M059J (cell line): ENCODE measurements at regions not wholly inside any gene's neighbourhood (a gene's known extent, or its start where the extent isn't known, plus 50 kb on each side); places are given as distances from the start of the nearest gene placed in this dataset.
A peak's percentile ranks its signal among the peaks of the same experiment; 100 is the strongest.
"Not testable (repeated sequence)": the region's sequence is repeated elsewhere in the genome, so short reads cannot be mapped to it uniquely, and the experiment has no call there.

Source experiments
- DNase-seq: peaks from one replicate; pipeline ENCODE4 v3.0.0-alpha.2; 2012; ENCODE audit warnings: low read depth

- peak; percentile 9 for DNase-seq
Measured at GRCh38 chr16:80123189-80123588, 417.6 kb upstream of the DYNLRB2 start.

- no peak for DNase-seq
Measured at GRCh38 chr16:80122115-80122514, 418.7 kb upstream of the DYNLRB2 start.

- DNase-seq = no peak
Measured at GRCh38 chr16:80121522-80121909, 419.3 kb upstream of the DYNLRB2 start.

GRCh38 chr16:80120899-80121521, 419.8 kb upstream of the DYNLRB2 start:
- no peak for DNase-seq

- no peak for DNase-seq
Measured at GRCh38 chr16:80117556-80118130, 423.1 kb upstream of the DYNLRB2 start.

- DNase-seq = no peak
Measured at GRCh38 chr16:80116711-80117110, 424.1 kb upstream of the DYNLRB2 start.

GRCh38 chr16:80114699-80115098, 426.1 kb upstream of the DYNLRB2 start:
- no peak for DNase-seq

GRCh38 chr16:80113873-80114574, 426.8 kb upstream of the DYNLRB2 start:
- DNase-seq = no peak

- DNase-seq = no peak
Measured at GRCh38 chr16:80109581-80109980, 431.2 kb upstream of the DYNLRB2 start.

GRCh38 chr16:80107900-80108299, 432.9 kb upstream of the DYNLRB2 start:
- DNase-seq = peak; percentile 68

GRCh38 chr16:80105751-80106150, 435.0 kb upstream of the DYNLRB2 start:
- no peak for DNase-seq

- peak; percentile 54 for DNase-seq
Measured at GRCh38 chr16:80105160-80105559, 435.6 kb upstream of the DYNLRB2 start.

GRCh38 chr16:80104401-80104800, 436.4 kb upstream of the DYNLRB2 start:
- no peak for DNase-seq

GRCh38 chr16:80103463-80103862, 437.3 kb upstream of the DYNLRB2 start:
- no peak for DNase-seq

- no peak for DNase-seq
Measured at GRCh38 chr16:80100846-80101451, 439.8 kb upstream of the DYNLRB2 start.

- DNase-seq = no peak
Measured at GRCh38 chr16:80100186-80100585, 440.6 kb upstream of the DYNLRB2 start.

GRCh38 chr16:80097098-80097497, 443.7 kb upstream of the DYNLRB2 start:
- no peak for DNase-seq

- DNase-seq = peak; percentile 16
Measured at GRCh38 chr16:80092681-80093080, 448.1 kb upstream of the DYNLRB2 start.

GRCh38 chr16:80091453-80091852, 449.3 kb upstream of the DYNLRB2 start:
- not testable (repeated sequence) for DNase-seq

- DNase-seq = peak; percentile 46
Measured at GRCh38 chr16:80085606-80086005, 455.2 kb upstream of the DYNLRB2 start.

- peak; percentile 49 for DNase-seq
Measured at GRCh38 chr16:80084614-80085013, 456.2 kb upstream of the DYNLRB2 start.

- no peak for DNase-seq
Measured at GRCh38 chr16:80084163-80084562, 456.6 kb upstream of the DYNLRB2 start.

GRCh38 chr16:80082906-80083305, 457.9 kb upstream of the DYNLRB2 start:
- no peak for DNase-seq
